Right renal pelvis (tissue), 4 donors: ENCODE measurements at regions not wholly inside any gene's neighbourhood (a gene's known extent, or its start where the extent isn't known, plus 50 kb on each side); places are given as distances from the start of the nearest gene placed in this dataset.

Experiments
- DNase-seq, 4 donors: peaks; one replicate each; pipeline ENCODE4 v3.0.0-alpha.2; 2013; ENCODE audit warnings: low read depth in 4 of 4, low spot score in 3 of 4, missing footprints in 1 of 4

- no peak for DNase-seq
Observed at GRCh38 chr6:159100395-159101182, 55.8 kb upstream of the TAGAP start.

- DNase-seq: no peak
Observed at GRCh38 chr6:159099961-159100360, 55.2 kb upstream of the TAGAP start.

- DNase-seq: no peak
Observed at GRCh38 chr6:159099276-159099675, 54.5 kb upstream of the TAGAP start.

GRCh38 chr6:159098636-159099106 is 53.9 kb upstream of the TAGAP start:
- no peak for DNase-seq

- no peak for DNase-seq
Observed at GRCh38 chr6:159097256-159097655, 52.5 kb upstream of the TAGAP start.

- DNase-seq: no peak
Observed at GRCh38 chr6:159095616-159096015, 50.8 kb upstream of the TAGAP start.

- no peak for DNase-seq
Observed at GRCh38 chr6:159094444-159095252, 49.9 kb upstream of the TAGAP start.
